GM12892 (cell line): ENCODE measurements at regions not wholly inside any gene's neighbourhood (a gene's known extent, or its start where the extent isn't known, plus 50 kb on each side); places are given as distances from the start of the nearest gene placed in this dataset.
"Not testable (repeated sequence)": the region's sequence is repeated elsewhere in the genome, so short reads cannot be mapped to it uniquely, and the experiment has no call there.

Source experiments
- DNase-seq: peaks from one replicate; pipeline ENCODE4 v3.0.0; 2011; ENCODE audit not compliant: insufficient read length
- FAIRE-seq: peaks from 2 replicates; lab custom pipeline; 2011; peaks lifted over from hg19 to GRCh38; lab: Jason Lieb, UNC
- POLR2A ChIP-seq: IDR thresholded peaks from 2 replicates; pipeline ENCODE4 v1.6.1; 2011; ENCODE audit warnings: low read depth, low read length, control low read depth
- POLR2AphosphoS5 ChIP-seq: IDR thresholded peaks from 2 replicates; pipeline ENCODE4 v1.6.1; 2011; ENCODE audit warnings: low read depth, low read length, control low read depth
- TAF1 ChIP-seq: IDR thresholded peaks from 2 replicates; pipeline ENCODE4 v1.6.1; 2011; ENCODE audit warnings: low read depth, mild to moderate bottlenecking, control low read depth, low read length, borderline replicate concordance

DNA sequence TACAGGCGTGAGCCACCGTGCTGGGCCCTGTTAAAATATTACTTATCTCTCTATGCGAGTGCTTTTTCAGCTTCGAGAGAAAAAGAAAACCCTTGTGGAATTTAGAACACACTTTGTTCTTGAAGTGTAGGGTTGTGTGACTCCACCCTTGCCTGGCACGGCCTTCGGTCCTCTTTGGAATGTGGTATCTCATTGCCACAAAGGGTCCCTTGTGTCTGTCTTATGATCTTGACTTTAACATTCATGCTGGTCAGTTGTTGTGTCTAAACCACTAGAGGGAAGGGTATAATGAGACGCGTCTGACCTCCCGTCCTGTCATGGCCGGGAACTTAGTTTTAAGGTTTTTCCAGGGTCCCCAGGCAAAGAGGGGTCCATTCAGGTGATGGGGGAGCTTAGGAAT lies 246.4 kb downstream of the VAPA start:
- FAIRE-seq: no peak
- TF ChIP-seq TAF1: no peak
- no peak for DNase-seq

GRCh38 chr18:10161315-10161714 lies 247.5 kb downstream of the VAPA start:
- TF ChIP-seq TAF1: no peak
- no peak for TF ChIP-seq POLR2A
- TF ChIP-seq POLR2AphosphoS5: no peak
- DNase-seq: no peak
- no peak for FAIRE-seq

DNA sequence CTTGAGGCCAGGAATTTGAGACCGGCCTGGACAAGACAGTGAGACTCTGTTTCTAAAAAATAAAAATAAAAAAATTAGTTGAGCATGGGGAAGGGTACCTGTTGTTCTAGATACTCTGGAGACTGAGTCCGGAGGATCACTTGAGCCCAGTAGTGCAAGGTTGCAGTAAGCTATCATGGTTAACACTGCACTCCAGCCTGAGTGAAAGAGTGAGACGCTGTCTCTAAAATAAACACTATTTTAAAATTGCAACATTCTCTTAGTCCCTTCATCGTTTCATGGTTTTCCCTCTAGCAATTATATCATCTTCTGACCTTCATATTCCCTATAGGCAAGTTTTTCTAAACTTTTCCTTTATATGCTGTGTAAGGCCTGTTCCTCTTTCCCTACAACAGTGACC lies 248.5 kb downstream of the VAPA start:
- FAIRE-seq (no peak), DNase-seq (no peak)
- no peak for TF ChIP-seq TAF1
- no peak for TF ChIP-seq POLR2A
- TF ChIP-seq POLR2AphosphoS5: no peak

DNA sequence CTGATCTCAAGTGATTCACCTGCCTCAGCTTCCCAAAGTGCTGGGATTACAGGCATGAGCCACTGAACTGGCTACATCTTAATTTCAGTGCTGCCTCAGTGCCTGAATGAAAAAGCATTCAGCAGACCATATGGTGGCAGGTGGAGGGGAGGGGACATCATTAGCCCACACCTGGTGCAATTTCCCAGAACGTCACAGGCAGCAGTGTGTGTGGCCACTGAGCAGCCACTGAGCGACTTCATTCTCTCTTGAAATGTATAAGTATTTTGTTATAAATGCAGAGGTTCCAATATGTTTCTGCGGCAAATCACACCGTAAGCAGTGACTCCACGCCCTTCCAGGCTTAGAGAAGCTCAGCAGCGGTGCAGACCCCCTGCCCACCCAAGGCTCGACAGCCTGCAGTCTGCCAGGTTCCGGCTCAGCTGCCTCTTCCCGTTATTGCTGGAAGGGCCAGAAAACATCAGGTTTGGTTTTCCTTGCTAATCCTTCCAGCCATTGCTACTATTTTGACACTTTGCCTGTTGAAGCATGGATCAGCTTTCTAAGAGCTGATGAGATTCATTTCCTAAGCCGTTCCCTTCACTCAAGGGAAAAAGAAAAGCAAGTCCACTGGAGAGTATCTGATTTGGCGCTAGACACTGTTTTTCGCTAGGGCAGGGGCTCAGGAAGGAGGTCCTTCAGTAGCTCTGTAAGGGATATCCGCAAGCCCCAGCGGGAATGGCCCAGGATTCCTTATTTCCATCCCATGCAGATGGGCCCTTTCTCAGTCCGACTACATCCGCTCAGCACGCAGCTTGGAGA lies 250.7 kb downstream of the VAPA start:
- TF ChIP-seq POLR2A: no peak
- no peak for TF ChIP-seq TAF1
- no peak for TF ChIP-seq POLR2AphosphoS5
- no peak for FAIRE-seq
- DNase-seq: no peak

- TF ChIP-seq POLR2A (no peak), TAF1 (no peak), POLR2AphosphoS5 (no peak)
- no peak for FAIRE-seq
These were observed 252.5 kb downstream of the VAPA start for GRCh38 chr18:10166164-10166807.

DNA sequence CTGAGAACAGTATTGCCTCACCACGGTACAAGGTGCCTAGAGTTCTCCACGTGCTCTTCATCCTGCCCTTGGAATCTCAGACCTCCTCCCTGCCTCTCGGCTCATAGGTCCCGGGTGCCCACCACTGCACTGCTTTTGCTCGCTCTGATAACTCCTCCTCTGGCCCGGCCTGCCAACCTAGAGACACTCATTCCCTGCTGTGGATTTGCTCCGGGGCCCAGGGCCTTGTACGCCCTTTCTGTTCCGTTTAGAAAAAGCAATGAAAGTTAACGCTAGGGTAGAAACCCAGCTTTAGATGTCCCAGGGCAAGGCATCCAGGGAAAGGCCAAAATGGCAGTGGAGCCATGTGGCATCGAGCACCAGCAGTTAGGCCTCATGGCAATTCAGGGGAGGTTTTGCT lies 253.9 kb downstream of the VAPA start:
- TF ChIP-seq POLR2A: no peak
- TF ChIP-seq POLR2AphosphoS5: no peak
- no peak for TF ChIP-seq TAF1
- no peak for FAIRE-seq
- DNase-seq: no peak

More at GRCh38 chr18:10166164-10166807, 252.5 kb downstream of the VAPA start:
- DNase-seq: no peak

DNA sequence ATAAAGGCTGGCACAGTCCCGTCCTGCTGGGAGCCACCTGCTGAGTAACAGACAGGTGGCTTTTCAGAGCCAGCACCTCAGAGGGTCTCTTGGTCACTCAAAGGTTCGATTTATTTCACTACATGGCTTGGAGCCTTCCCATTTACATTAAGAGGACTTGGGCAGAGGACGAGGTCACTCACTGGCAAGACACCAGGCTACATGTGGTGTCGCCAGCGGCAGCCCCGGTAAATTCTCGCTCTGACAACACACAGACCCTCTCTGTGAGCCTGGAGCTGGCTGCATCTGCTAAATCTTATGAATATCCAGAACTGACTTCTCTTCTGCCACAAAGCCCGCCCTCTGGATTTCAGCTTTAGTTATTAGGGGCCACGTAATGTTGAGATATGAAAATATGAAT lies 254.7 kb downstream of the VAPA start:
- no peak for FAIRE-seq
- TF ChIP-seq POLR2A (no peak), POLR2AphosphoS5 (no peak), TAF1 (no peak)
- no peak for DNase-seq

GRCh38 chr18:10169064-10169562 lies 255.3 kb downstream of the VAPA start:
- no peak for TF ChIP-seq TAF1
- TF ChIP-seq POLR2A: no peak
- TF ChIP-seq POLR2AphosphoS5: no peak
- no peak for DNase-seq
- FAIRE-seq: no peak

DNA sequence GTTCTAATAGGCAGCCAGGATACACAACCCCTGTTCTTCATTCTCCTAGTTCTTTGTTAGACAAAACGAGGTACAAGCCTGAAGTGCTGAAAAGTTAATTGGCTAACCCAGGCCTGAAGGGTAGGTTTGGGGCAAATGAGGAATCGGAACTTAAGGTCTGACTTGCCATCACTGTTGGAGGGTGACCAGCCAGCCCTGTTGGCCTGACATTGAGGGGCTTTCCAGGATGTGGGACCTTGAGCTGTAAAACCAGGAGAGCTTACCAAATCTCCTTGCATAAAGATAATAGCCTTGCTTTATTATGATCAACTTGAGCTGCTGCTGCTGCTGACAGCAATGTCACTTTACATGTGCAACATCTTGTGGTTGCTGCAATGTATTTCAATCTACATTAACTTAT lies 256.0 kb downstream of the VAPA start:
- no peak for TF ChIP-seq POLR2A
- TF ChIP-seq TAF1: no peak
- TF ChIP-seq POLR2AphosphoS5: no peak
- DNase-seq (no peak), FAIRE-seq (no peak)

GRCh38 chr18:10170375-10170774 lies 256.6 kb downstream of the VAPA start:
- DNase-seq: no peak
- no peak for FAIRE-seq
- no peak for TF ChIP-seq TAF1
- TF ChIP-seq POLR2AphosphoS5: no peak
- TF ChIP-seq POLR2A: no peak

DNA sequence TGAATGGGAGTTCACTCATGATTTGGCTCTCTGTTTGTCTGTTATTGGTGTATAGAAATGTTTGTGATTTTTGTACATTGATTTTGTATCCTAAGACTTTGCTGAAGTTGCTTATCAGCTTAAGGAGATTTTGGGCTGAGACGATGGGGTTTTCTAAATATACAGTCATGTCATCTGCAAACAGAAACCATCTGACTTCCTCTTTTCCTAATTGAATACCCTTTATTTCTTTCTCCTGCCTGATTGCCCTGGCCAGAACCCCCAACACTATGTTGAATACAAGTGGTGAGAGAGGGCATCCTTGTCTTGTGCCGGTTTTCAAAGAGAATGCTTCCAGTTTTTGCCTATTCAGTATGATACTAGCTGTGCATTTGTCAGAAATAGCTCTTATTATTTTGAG lies 261.5 kb downstream of the VAPA start:
- not testable (repeated sequence) for FAIRE-seq, DNase-seq

DNA sequence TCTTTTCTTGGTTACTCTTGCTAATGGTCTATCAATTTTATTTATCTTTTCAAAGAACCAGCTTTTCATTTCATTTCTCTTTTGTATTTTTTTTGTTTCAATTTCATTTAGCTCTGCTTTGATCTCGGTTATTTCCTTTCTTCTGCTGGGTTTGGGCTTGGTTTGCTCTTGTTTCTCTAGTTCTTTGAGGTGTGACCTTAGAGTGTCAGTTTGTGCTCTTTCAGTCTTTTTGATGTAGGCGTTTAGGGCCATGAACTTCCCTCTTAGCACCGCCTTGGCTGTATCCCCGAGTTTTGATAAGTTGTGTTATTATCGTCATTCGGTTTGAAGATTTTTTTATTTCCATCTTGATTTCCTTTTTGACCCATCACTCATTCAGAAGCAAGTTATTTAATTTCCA lies 265.5 kb downstream of the VAPA start:
- FAIRE-seq: not testable (repeated sequence)

More for the DNA sequence above, 265.5 kb downstream of the VAPA start:
- not testable (repeated sequence) for DNase-seq
